GM18870 (cell line): ENCODE measurements at regions not wholly inside any gene's neighbourhood (a gene's known extent, or its start where the extent isn't known, plus 50 kb on each side); places are given as distances from the start of the nearest gene placed in this dataset.
"Not testable (repeated sequence)": the region's sequence is repeated elsewhere in the genome, so short reads cannot be mapped to it uniquely, and the experiment has no call there.

Experiments used
- ATAC-seq: cut with Tn5 transposase; IDR thresholded peaks from one replicate; pipeline ENCODE4 v1.9.1; 2021; ENCODE audit warnings: moderate library complexity; ENCODE audit not compliant: unreplicated experiment

GRCh38 chr13:97855570-97856303 lies 97.7 kb upstream of the IPO5 start:
- peak; percentile 35 for ATAC-seq

- ATAC-seq: peak; percentile 42
Measured at GRCh38 chr13:97856304-97856675, 97.2 kb upstream of the IPO5 start.

- ATAC-seq: no peak
Measured at GRCh38 chr13:97858161-97858560, 95.3 kb upstream of the IPO5 start.

GRCh38 chr13:97866346-97866745 lies 87.1 kb upstream of the IPO5 start:
- ATAC-seq: no peak

- no peak for ATAC-seq
Measured at GRCh38 chr13:97866751-97867150, 86.7 kb upstream of the IPO5 start.

- no peak for ATAC-seq
Measured at GRCh38 chr13:97873398-97873797, 80.1 kb upstream of the IPO5 start.

- no peak for ATAC-seq
Measured at GRCh38 chr13:97875218-97875617, 78.3 kb upstream of the IPO5 start.

- no peak for ATAC-seq
Measured at GRCh38 chr13:97875911-97876310, 77.6 kb upstream of the IPO5 start.

GRCh38 chr13:97878431-97879375 lies 74.8 kb upstream of the IPO5 start:
- ATAC-seq: no peak

- no peak for ATAC-seq
Measured at GRCh38 chr13:97879646-97880310, 73.7 kb upstream of the IPO5 start.

- ATAC-seq: no peak
Measured at GRCh38 chr13:97880311-97880675, 73.2 kb upstream of the IPO5 start.

GRCh38 chr13:97881556-97881955 lies 71.9 kb upstream of the IPO5 start:
- no peak for ATAC-seq

- no peak for ATAC-seq
Measured at GRCh38 chr13:97883396-97883795, 70.1 kb upstream of the IPO5 start.

GRCh38 chr13:97884707-97885468 lies 68.6 kb upstream of the IPO5 start:
- ATAC-seq: no peak

GRCh38 chr13:97885641-97886040 lies 67.8 kb upstream of the IPO5 start:
- no peak for ATAC-seq

- ATAC-seq: no peak
Measured at GRCh38 chr13:97889803-97890202, 63.7 kb upstream of the IPO5 start.

- no peak for ATAC-seq
Measured at GRCh38 chr13:97890573-97890972, 62.9 kb upstream of the IPO5 start.

GRCh38 chr13:97891964-97892363 lies 61.5 kb upstream of the IPO5 start:
- ATAC-seq: not testable (repeated sequence)

- ATAC-seq: no peak
Measured at GRCh38 chr13:97892717-97893116, 60.8 kb upstream of the IPO5 start.

- no peak for ATAC-seq
Measured at GRCh38 chr13:97895383-97895782, 58.1 kb upstream of the IPO5 start.

- ATAC-seq: no peak
Measured at GRCh38 chr13:97896446-97896845, 57.0 kb upstream of the IPO5 start.
